ENCODE measurements at regions not wholly inside any gene's neighbourhood (a gene's known extent, or its start where the extent isn't known, plus 50 kb on each side); places are given as distances from the start of the nearest gene placed in this dataset.

DNA sequence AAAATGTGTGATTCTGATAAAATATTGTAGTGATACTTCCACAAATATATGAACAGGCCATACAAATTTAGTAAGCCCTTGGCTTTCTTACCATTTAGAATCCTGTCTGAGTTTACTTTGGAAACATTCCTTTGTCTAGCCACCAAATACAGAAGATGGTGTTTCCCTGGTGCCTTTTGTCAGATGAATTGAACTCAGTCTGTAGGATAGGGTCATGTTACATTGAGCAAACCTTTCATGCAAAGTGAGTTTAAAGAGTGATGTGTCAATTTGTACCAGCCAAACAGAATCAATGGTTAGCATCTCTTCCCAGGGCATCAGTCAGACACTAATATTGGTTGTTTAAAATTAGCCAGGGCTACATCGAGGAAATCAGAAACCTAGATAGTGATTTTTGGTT lies 1443.4 kb downstream of the ARAP2 start:
- TF ChIP-seq, protein P1, sequence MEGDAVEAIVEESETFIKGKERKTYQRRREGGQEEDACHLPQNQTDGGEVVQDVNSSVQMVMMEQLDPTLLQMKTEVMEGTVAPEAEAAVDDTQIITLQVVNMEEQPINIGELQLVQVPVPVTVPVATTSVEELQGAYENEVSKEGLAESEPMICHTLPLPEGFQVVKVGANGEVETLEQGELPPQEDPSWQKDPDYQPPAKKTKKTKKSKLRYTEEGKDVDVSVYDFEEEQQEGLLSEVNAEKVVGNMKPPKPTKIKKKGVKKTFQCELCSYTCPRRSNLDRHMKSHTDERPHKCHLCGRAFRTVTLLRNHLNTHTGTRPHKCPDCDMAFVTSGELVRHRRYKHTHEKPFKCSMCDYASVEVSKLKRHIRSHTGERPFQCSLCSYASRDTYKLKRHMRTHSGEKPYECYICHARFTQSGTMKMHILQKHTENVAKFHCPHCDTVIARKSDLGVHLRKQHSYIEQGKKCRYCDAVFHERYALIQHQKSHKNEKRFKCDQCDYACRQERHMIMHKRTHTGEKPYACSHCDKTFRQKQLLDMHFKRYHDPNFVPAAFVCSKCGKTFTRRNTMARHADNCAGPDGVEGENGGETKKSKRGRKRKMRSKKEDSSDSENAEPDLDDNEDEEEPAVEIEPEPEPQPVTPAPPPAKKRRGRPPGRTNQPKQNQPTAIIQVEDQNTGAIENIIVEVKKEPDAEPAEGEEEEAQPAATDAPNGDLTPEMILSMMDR (IDR thresholded peaks at IDR 0.05) = no peak
- peaks cover 3 to 9% of the 10 kb centered on the region in 2 donors for H3K9me3 ChIP-seq (replicated peaks in 1 of 2; ENCODE audit: control insufficient read depth in 1 of 2, insufficient read depth in 1 of 2, low read length in 2 of 2)
- intact Hi-C loops (cut with micrococcal nuclease) = no loop called here
- H3K9me3 Mint-ChIP-seq = peaks cover 3 to 12% (median 6%) of the 10 kb centered on the region in 7 donors
- H3K27me3 Mint-ChIP-seq (ENCODE audit: low read depth in 3 of 3) = no peaks in the 10 kb centered on the region
- no peak for DNase-seq
- no peak overlapping the region for H3K27ac ChIP-seq (ENCODE audit: low read depth in 1 of 2, low read length in 2 of 2)
- no peaks in the 10 kb centered on the region for H3K36me3 ChIP-seq (replicated peaks in 1 of 2; ENCODE audit: control insufficient read depth in 1 of 2, insufficient read depth in 2 of 2, low read length in 2 of 2)
- no peak overlapping the region for H3K9ac ChIP-seq (ENCODE audit: insufficient read depth, low read length, poor library complexity, severe bottlenecking)
- H3K4me1 Mint-ChIP-seq = no peaks in the 10 kb centered on the region
- H3K79me2 ChIP-seq (ENCODE audit: insufficient read depth, low read length) = no peaks in the 10 kb centered on the region
- H3K4me3 ChIP-seq (replicated peaks in 1 of 3; ENCODE audit: low read depth in 2 of 3, low read length in 3 of 3) = no peak overlapping the region
- no peaks in the 10 kb centered on the region for H4K20me1 ChIP-seq (ENCODE audit: insufficient read depth, low read length)
- H3K4me2 ChIP-seq (replicated peaks; ENCODE audit: extremely low read depth, low read length, poor library complexity, severe bottlenecking) = no peak overlapping the region
- no peaks in the 10 kb centered on the region for H3K36me3 Mint-ChIP-seq
- H3K4me3 Mint-ChIP-seq = no peak overlapping the region
- H3K4me1 ChIP-seq (ENCODE audit: control insufficient read depth in 1 of 2, insufficient read depth in 2 of 2, low read length in 2 of 2) = no peaks in the 10 kb centered on the region
- H3K27me3 ChIP-seq (ENCODE audit: control insufficient read depth in 2 of 2, insufficient read depth in 2 of 2, low read length in 2 of 2) = no peaks in the 10 kb centered on the region
- H3K27ac Mint-ChIP-seq = no peak overlapping the region
- no CpG with 5 or more reads among the region's 1 CpG for WGBS (ENCODE audit: insufficient coverage)
- H2AFZ ChIP-seq (ENCODE audit: insufficient read depth, low read depth, low read length, poor library complexity, severe bottlenecking) = no peak overlapping the region

DNA sequence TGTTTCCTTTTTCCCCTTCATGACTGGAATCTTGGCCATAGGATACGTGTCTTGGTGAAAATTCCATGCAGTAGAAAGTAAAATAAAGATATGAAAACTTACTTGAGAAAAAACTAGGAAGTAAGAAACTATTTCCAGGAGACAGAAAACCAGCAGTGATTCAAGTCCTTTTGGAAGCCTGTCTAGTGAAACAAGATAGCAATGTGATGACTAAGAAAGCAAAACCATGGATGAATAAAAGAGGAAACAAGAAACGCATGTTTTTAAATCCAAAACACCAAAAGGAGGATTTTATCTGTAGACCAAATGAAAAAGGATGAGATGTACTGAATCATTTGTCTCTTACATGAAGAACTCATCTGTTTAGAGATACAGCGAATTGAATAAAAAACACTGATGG lies 1430.0 kb downstream of the ARAP2 start:
- 60% methylated on average over 1 of the region's 3 CpGs for WGBS (ENCODE audit: insufficient coverage)
- DNase-seq = no peak
- TF ChIP-seq, protein P1 (IDR thresholded peaks at IDR 0.05) = no peak
- Mint-ChIP-seq H3K27ac (no peak overlapping the region), H3K9me3 (peaks cover 0 to 15% (median 2%) of the 10 kb centered on the region in 7 donors), H3K4me3 (no peak overlapping the region), H3K27me3 (ENCODE audit: low read depth in 3 of 3) (no peaks in the 10 kb centered on the region), H3K4me1 (no peaks in the 10 kb centered on the region), H3K36me3 (no peaks in the 10 kb centered on the region)
- no peak overlapping the region for H2AFZ ChIP-seq (ENCODE audit: insufficient read depth, low read depth, low read length, poor library complexity, severe bottlenecking)
- no peak overlapping the region for H3K9ac ChIP-seq (ENCODE audit: insufficient read depth, low read length, poor library complexity, severe bottlenecking)
- no peaks in the 10 kb centered on the region for H3K27me3 ChIP-seq (ENCODE audit: control insufficient read depth in 2 of 2, insufficient read depth in 2 of 2, low read length in 2 of 2)
- H3K4me2 ChIP-seq (replicated peaks; ENCODE audit: extremely low read depth, low read length, poor library complexity, severe bottlenecking) = no peak overlapping the region
- no peaks in the 10 kb centered on the region for H4K20me1 ChIP-seq (ENCODE audit: insufficient read depth, low read length)
- no peaks in the 10 kb centered on the region for H3K36me3 ChIP-seq (replicated peaks in 1 of 2; ENCODE audit: control insufficient read depth in 1 of 2, insufficient read depth in 2 of 2, low read length in 2 of 2)
- intact Hi-C loops (cut with micrococcal nuclease) = no loop called here
- no peaks in the 10 kb centered on the region for H3K4me1 ChIP-seq (ENCODE audit: control insufficient read depth in 1 of 2, insufficient read depth in 2 of 2, low read length in 2 of 2)
- H3K4me3 ChIP-seq (replicated peaks in 1 of 3; ENCODE audit: low read depth in 2 of 3, low read length in 3 of 3) = no peak overlapping the region
- H3K27ac ChIP-seq (ENCODE audit: low read depth in 1 of 2, low read length in 2 of 2) = no peak overlapping the region
- H3K79me2 ChIP-seq (ENCODE audit: insufficient read depth, low read length) = no peaks in the 10 kb centered on the region
- H3K9me3 ChIP-seq (replicated peaks in 1 of 2; ENCODE audit: control insufficient read depth in 1 of 2, insufficient read depth in 1 of 2, low read length in 2 of 2) = peaks cover 0 to 14% of the 10 kb centered on the region in 2 donors
